ENCODE measurements at regions not wholly inside any gene's neighbourhood (a gene's known extent, or its start where the extent isn't known, plus 50 kb on each side); places are given as distances from the start of the nearest gene placed in this dataset.

DNA sequence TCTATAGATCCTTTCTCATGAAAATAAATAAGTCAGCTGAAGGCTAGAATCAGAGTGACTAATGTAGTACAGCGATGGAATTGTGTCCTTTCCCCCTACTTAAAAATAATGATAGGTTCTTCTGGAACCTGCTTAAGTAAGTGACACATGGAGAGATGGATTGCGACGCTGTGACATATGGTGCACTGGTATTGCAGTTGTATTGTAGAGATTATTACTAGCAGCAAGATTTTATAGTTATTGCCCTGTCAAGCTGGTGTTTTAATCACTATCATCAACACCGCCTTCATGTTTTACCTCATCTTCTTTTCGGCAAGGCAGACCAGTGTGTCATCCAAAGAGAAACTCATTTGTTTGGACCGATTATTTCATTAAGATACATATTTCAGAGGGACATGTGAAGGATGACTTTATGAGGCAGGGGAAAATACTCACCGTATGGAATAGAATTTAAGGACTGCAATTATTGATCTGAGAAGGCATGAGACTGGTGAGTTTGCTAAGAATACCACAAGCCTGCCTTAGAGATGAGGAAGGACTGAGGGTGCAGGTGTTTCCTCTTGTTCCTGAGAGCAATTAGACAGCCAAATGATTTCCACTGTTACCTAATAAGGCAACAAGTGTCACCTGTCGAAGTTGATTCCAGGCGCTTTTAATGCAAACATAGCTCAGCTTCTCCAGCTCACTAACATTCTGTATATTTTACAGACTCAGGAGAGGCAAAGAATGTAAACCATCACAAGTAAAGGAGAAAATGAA, 1855.5 kb downstream of the MAT2B start:
- ChIA-PET RAD21 (ENCODE audit: unreplicated experiment) (no interaction called here), SMC1A (ENCODE audit: uncharacterized antibody, unreplicated experiment) (interaction anchor here (2.0 kb wide), 1 partner anchor 8 kb away, joined by 10 read pairs; no protein-coding TSS in a partner anchor), POLR2A (no interaction called here), CTCF (interaction anchor here (1.7 kb wide), 1 partner anchor 16 kb away, joined by 4 read pairs; no protein-coding TSS in a partner anchor)
- H3K4me2 ChIP-seq (ENCODE audit: control insufficient read depth, insufficient read depth): no peak overlapping the region
- no peaks in the 10 kb centered on the region for H3K27me3 ChIP-seq (replicated peaks in 1 of 2; ENCODE audit: control insufficient read depth in 2 of 2, insufficient read depth in 2 of 2, low read length in 1 of 2)
- no peaks in the 10 kb centered on the region for H3K79me2 ChIP-seq (ENCODE audit: control insufficient read depth, insufficient read depth, low read length)
- H2AFZ ChIP-seq (ENCODE audit: control insufficient read depth, low read depth, low read length): no peak overlapping the region
- intact Hi-C loops (cut with micrococcal nuclease; ENCODE audit: unreplicated experiment) (no loop called here), in situ Hi-C loops (cut with MboI) (no loop called here)
- H3K36me3 ChIP-seq (ENCODE audit: control insufficient read depth in 2 of 2, insufficient read depth in 2 of 2, low read length in 1 of 2): no peaks in the 10 kb centered on the region
- H3K9ac ChIP-seq (ENCODE audit: control insufficient read depth, insufficient read depth, low read length): no peak overlapping the region
- ATAC-seq: no peak
- H3K4me1 ChIP-seq (ENCODE audit: control insufficient read depth, insufficient read depth, low read length): no peaks in the 10 kb centered on the region
- DNase-seq (ENCODE audit: low read depth, low spot score): no peak
- BruUV-seq (replicated peaks): no TSS peak
- no peaks in the 10 kb centered on the region for H3K9me3 ChIP-seq (replicated peaks; ENCODE audit: control insufficient read depth, insufficient read depth, low read length)
- TF ChIP-seq JUNB (IDR thresholded peaks at IDR 0.05): no peak
- TF ChIP-seq MYC (IDR thresholded peaks at IDR 0.05; ENCODE audit: insufficient read depth, insufficient read length, insufficient replicate concordance, low read length, severe bottlenecking): no peak
- no peak for TF ChIP-seq ZNF207 (IDR thresholded peaks at IDR 0.05; ENCODE audit: borderline replicate concordance)
- no peak for TF ChIP-seq IKZF1 (conservative IDR thresholded peaks at IDR 0.05)
- TF ChIP-seq, protein P1, sequence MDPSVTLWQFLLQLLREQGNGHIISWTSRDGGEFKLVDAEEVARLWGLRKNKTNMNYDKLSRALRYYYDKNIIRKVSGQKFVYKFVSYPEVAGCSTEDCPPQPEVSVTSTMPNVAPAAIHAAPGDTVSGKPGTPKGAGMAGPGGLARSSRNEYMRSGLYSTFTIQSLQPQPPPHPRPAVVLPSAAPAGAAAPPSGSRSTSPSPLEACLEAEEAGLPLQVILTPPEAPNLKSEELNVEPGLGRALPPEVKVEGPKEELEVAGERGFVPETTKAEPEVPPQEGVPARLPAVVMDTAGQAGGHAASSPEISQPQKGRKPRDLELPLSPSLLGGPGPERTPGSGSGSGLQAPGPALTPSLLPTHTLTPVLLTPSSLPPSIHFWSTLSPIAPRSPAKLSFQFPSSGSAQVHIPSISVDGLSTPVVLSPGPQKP (IDR thresholded peaks at IDR 0.05; ENCODE audit: low read depth, low read length): no peak
- no peak for TF ChIP-seq TCF3 (IDR thresholded peaks at IDR 0.05; ENCODE audit: borderline replicate concordance, insufficient read depth, low read depth, low read length)
- TF ChIP-seq ZNF274 (IDR thresholded peaks at IDR 0.05; ENCODE audit: insufficient read depth, insufficient read length): no peak
- TF ChIP-seq SMC3 (IDR thresholded peaks at IDR 0.05; ENCODE audit: borderline replicate concordance, low read length): no peak
- TF ChIP-seq DPF2 (IDR thresholded peaks at IDR 0.05): no peak
- TF ChIP-seq, protein P2, sequence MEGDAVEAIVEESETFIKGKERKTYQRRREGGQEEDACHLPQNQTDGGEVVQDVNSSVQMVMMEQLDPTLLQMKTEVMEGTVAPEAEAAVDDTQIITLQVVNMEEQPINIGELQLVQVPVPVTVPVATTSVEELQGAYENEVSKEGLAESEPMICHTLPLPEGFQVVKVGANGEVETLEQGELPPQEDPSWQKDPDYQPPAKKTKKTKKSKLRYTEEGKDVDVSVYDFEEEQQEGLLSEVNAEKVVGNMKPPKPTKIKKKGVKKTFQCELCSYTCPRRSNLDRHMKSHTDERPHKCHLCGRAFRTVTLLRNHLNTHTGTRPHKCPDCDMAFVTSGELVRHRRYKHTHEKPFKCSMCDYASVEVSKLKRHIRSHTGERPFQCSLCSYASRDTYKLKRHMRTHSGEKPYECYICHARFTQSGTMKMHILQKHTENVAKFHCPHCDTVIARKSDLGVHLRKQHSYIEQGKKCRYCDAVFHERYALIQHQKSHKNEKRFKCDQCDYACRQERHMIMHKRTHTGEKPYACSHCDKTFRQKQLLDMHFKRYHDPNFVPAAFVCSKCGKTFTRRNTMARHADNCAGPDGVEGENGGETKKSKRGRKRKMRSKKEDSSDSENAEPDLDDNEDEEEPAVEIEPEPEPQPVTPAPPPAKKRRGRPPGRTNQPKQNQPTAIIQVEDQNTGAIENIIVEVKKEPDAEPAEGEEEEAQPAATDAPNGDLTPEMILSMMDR (IDR thresholded peaks at IDR 0.05 in 2 of 3, conservative IDR thresholded peaks at IDR 0.05 in 1 of 3; ENCODE audit: control insufficient read depth in 2 of 3, extremely low read depth in 1 of 3, insufficient read depth in 1 of 3, low read depth in 3 of 3, low read length in 3 of 3): no peak
- TF ChIP-seq TCF7 (IDR thresholded peaks at IDR 0.05; ENCODE audit: borderline replicate concordance): no peak
- no peak for TF ChIP-seq FOXM1 (IDR thresholded peaks at IDR 0.05; ENCODE audit: low read depth, low read length)
- TF ChIP-seq ZNF24 (IDR thresholded peaks at IDR 0.05): no peak
- TF ChIP-seq, protein P3, sequence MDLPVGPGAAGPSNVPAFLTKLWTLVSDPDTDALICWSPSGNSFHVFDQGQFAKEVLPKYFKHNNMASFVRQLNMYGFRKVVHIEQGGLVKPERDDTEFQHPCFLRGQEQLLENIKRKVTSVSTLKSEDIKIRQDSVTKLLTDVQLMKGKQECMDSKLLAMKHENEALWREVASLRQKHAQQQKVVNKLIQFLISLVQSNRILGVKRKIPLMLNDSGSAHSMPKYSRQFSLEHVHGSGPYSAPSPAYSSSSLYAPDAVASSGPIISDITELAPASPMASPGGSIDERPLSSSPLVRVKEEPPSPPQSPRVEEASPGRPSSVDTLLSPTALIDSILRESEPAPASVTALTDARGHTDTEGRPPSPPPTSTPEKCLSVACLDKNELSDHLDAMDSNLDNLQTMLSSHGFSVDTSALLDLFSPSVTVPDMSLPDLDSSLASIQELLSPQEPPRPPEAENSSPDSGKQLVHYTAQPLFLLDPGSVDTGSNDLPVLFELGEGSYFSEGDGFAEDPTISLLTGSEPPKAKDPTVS (IDR thresholded peaks at IDR 0.05; ENCODE audit: low read depth, low read length): no peak
- TF ChIP-seq TAF1 (IDR thresholded peaks at IDR 0.05; ENCODE audit: borderline replicate concordance, low read depth, low read length): no peak
- no peaks in the 10 kb centered on the region for H4K20me1 ChIP-seq (ENCODE audit: control insufficient read depth, insufficient read depth)
- no peak overlapping the region for H3K4me3 ChIP-seq
- FAIRE-seq: no peak
- no peak overlapping the region for H3K27ac ChIP-seq (ENCODE audit: control insufficient read depth, insufficient read depth)
- WGBS (ENCODE audit: insufficient coverage, insufficient replicate concordance, low lambda C conversion rate, missing lambda C conversion rate): 21% methylated on average over 9 of the region's 9 CpGs

All from GM12878 (cell line).